HL-60/S4 treated with phorbol 12-myristate 13-acetate at 8.2 ng/mL for 4 days and 3 days (cell line): ENCODE measurements at regions not wholly inside any gene's neighbourhood (a gene's known extent, or its start where the extent isn't known, plus 50 kb on each side); places are given as distances from the start of the nearest gene placed in this dataset.
"Not testable (repeated sequence)": the region's sequence is repeated elsewhere in the genome, so short reads cannot be mapped to it uniquely, and the experiment has no call there.

Experiments used
- in situ Hi-C: fragments of 300-500 bp; cut with MboI; formaldehyde crosslinking; loops from 2 replicates; pipeline ENCODE4 v1.15.0; 2022; ENCODE audit warnings: low sequenced_read_pairs

- in situ Hi-C loops = not testable (repeated sequence)
These were observed 343.7 kb downstream of the BCL2L11 start for GRCh38 chr2:111464367-111464766.

- in situ Hi-C loops = not testable (repeated sequence)
These were observed 344.8 kb downstream of the BCL2L11 start for GRCh38 chr2:111465521-111465920.

- in situ Hi-C loops = not testable (repeated sequence)
These were observed 346.0 kb downstream of the BCL2L11 start for GRCh38 chr2:111466744-111467143.

- in situ Hi-C loops = not testable (repeated sequence)
These were observed 350.2 kb downstream of the BCL2L11 start for GRCh38 chr2:111470924-111471323.

- in situ Hi-C loops = not testable (repeated sequence)
These were observed 351.2 kb downstream of the BCL2L11 start for GRCh38 chr2:111471791-111472530.

GRCh38 chr2:111472844-111473403, 352.2 kb downstream of the BCL2L11 start:
- in situ Hi-C loops = not testable (repeated sequence)

GRCh38 chr2:111473522-111473921, 352.8 kb downstream of the BCL2L11 start:
- in situ Hi-C loops = not testable (repeated sequence)

GRCh38 chr2:111474198-111474705, 353.5 kb downstream of the BCL2L11 start:
- in situ Hi-C loops = not testable (repeated sequence)

GRCh38 chr2:111478335-111478734, 357.6 kb downstream of the BCL2L11 start:
- in situ Hi-C loops = not testable (repeated sequence)

GRCh38 chr2:111478871-111479318, 358.2 kb downstream of the BCL2L11 start:
- in situ Hi-C loops = not testable (repeated sequence)

- in situ Hi-C loops = not testable (repeated sequence)
These were observed 359.4 kb downstream of the BCL2L11 start for GRCh38 chr2:111480016-111480625.

GRCh38 chr2:111480633-111481032, 359.9 kb downstream of the BCL2L11 start:
- in situ Hi-C loops = not testable (repeated sequence)

- in situ Hi-C loops = not testable (repeated sequence)
These were observed 360.5 kb downstream of the BCL2L11 start for GRCh38 chr2:111481219-111481618.

- in situ Hi-C loops = not testable (repeated sequence)
These were observed 362.4 kb downstream of the BCL2L11 start for GRCh38 chr2:111482987-111483679.

GRCh38 chr2:111484097-111484496, 363.4 kb downstream of the BCL2L11 start:
- in situ Hi-C loops = not testable (repeated sequence)

- in situ Hi-C loops = not testable (repeated sequence)
These were observed 365.2 kb downstream of the BCL2L11 start for GRCh38 chr2:111485895-111486294.

- in situ Hi-C loops = not testable (repeated sequence)
These were observed 367.7 kb downstream of the BCL2L11 start for GRCh38 chr2:111488451-111488850.

GRCh38 chr2:111489460-111489859, 368.7 kb downstream of the BCL2L11 start:
- in situ Hi-C loops = not testable (repeated sequence)

- in situ Hi-C loops = not testable (repeated sequence)
These were observed 370.5 kb downstream of the BCL2L11 start for GRCh38 chr2:111491181-111491580.

GRCh38 chr2:111491614-111492013, 370.9 kb downstream of the BCL2L11 start:
- in situ Hi-C loops = not testable (repeated sequence)
